ENCODE measurements at regions not wholly inside any gene's neighbourhood (a gene's known extent, or its start where the extent isn't known, plus 50 kb on each side); places are given as distances from the start of the nearest gene placed in this dataset.

- H3K4me3 ChIP-seq (ENCODE audit: low read length) = no peak overlapping the region
- H3K4me1 ChIP-seq (ENCODE audit: control insufficient read depth, insufficient read depth, low read length) = no peaks in the 10 kb centered on the region
- peaks cover 15% of the 10 kb centered on the region for H3K27me3 ChIP-seq (ENCODE audit: control insufficient read depth, insufficient read depth, low read length)
- H3K36me3 ChIP-seq (ENCODE audit: control insufficient read depth, insufficient read depth, low read length) = no peaks in the 10 kb centered on the region
- no peak overlapping the region for H3K9ac ChIP-seq (ENCODE audit: low read length)
- no peaks in the 10 kb centered on the region for H3K9me3 ChIP-seq (ENCODE audit: control insufficient read depth, low read length)
Measured at GRCh38 chr17:77566151-77566550, 392.4 kb upstream of the TNRC6C start.

GRCh38 chr17:77566566-77567138 is 391.9 kb upstream of the TNRC6C start:
- Histone ChIP-seq H3K9ac (ENCODE audit: low read length) (no peak overlapping the region), H3K27me3 (ENCODE audit: control insufficient read depth, insufficient read depth, low read length) (peaks cover 20% of the 10 kb centered on the region), H3K9me3 (ENCODE audit: control insufficient read depth, low read length) (no peaks in the 10 kb centered on the region), H3K4me1 (ENCODE audit: control insufficient read depth, insufficient read depth, low read length) (no peaks in the 10 kb centered on the region), H3K36me3 (ENCODE audit: control insufficient read depth, insufficient read depth, low read length) (no peaks in the 10 kb centered on the region), H3K4me3 (ENCODE audit: low read length) (no peak overlapping the region)

- Histone ChIP-seq H3K36me3 (ENCODE audit: control insufficient read depth, insufficient read depth, low read length) (no peaks in the 10 kb centered on the region), H3K4me1 (ENCODE audit: control insufficient read depth, insufficient read depth, low read length) (no peaks in the 10 kb centered on the region), H3K4me3 (ENCODE audit: low read length) (no peak overlapping the region), H3K9ac (ENCODE audit: low read length) (no peak overlapping the region), H3K27me3 (ENCODE audit: control insufficient read depth, insufficient read depth, low read length) (peaks cover 35% of the 10 kb centered on the region), H3K9me3 (ENCODE audit: control insufficient read depth, low read length) (no peaks in the 10 kb centered on the region)
Measured at GRCh38 chr17:77568540-77568939, 390.0 kb upstream of the TNRC6C start.

GRCh38 chr17:77569846-77570564 is 388.5 kb upstream of the TNRC6C start:
- Histone ChIP-seq H3K4me1 (ENCODE audit: control insufficient read depth, insufficient read depth, low read length) (no peaks in the 10 kb centered on the region), H3K27me3 (ENCODE audit: control insufficient read depth, insufficient read depth, low read length) (peaks cover 35% of the 10 kb centered on the region), H3K36me3 (ENCODE audit: control insufficient read depth, insufficient read depth, low read length) (no peaks in the 10 kb centered on the region), H3K9ac (ENCODE audit: low read length) (no peak overlapping the region), H3K4me3 (ENCODE audit: low read length) (no peak overlapping the region), H3K9me3 (ENCODE audit: control insufficient read depth, low read length) (no peaks in the 10 kb centered on the region)

GRCh38 chr17:77570565-77570898 is 388.0 kb upstream of the TNRC6C start:
- peaks cover 35% of the 10 kb centered on the region for H3K27me3 ChIP-seq (ENCODE audit: control insufficient read depth, insufficient read depth, low read length)

GRCh38 chr17:77571155-77571981 is 387.1 kb upstream of the TNRC6C start:
- H3K36me3 ChIP-seq (ENCODE audit: control insufficient read depth, insufficient read depth, low read length) = no peaks in the 10 kb centered on the region
- no peaks in the 10 kb centered on the region for H3K9me3 ChIP-seq (ENCODE audit: control insufficient read depth, low read length)
- no peak overlapping the region for H3K9ac ChIP-seq (ENCODE audit: low read length)
- no peaks in the 10 kb centered on the region for H3K4me1 ChIP-seq (ENCODE audit: control insufficient read depth, insufficient read depth, low read length)
- no peak overlapping the region for H3K4me3 ChIP-seq (ENCODE audit: low read length)
- peaks cover 35% of the 10 kb centered on the region for H3K27me3 ChIP-seq (ENCODE audit: control insufficient read depth, insufficient read depth, low read length)

More at GRCh38 chr17:77570565-77570898, 388.0 kb upstream of the TNRC6C start:
- no peak overlapping the region for H3K4me3 ChIP-seq (ENCODE audit: low read length)
- no peaks in the 10 kb centered on the region for H3K36me3 ChIP-seq (ENCODE audit: control insufficient read depth, insufficient read depth, low read length)
- no peaks in the 10 kb centered on the region for H3K4me1 ChIP-seq (ENCODE audit: control insufficient read depth, insufficient read depth, low read length)
- no peaks in the 10 kb centered on the region for H3K9me3 ChIP-seq (ENCODE audit: control insufficient read depth, low read length)
- no peak overlapping the region for H3K9ac ChIP-seq (ENCODE audit: low read length)

- Histone ChIP-seq H3K36me3 (ENCODE audit: control insufficient read depth, insufficient read depth, low read length) (no peaks in the 10 kb centered on the region), H3K9me3 (ENCODE audit: control insufficient read depth, low read length) (no peaks in the 10 kb centered on the region), H3K27me3 (ENCODE audit: control insufficient read depth, insufficient read depth, low read length) (peaks cover 35% of the 10 kb centered on the region), H3K4me1 (ENCODE audit: control insufficient read depth, insufficient read depth, low read length) (no peaks in the 10 kb centered on the region), H3K4me3 (ENCODE audit: low read length) (no peak overlapping the region), H3K9ac (ENCODE audit: low read length) (no peak overlapping the region)
Measured at GRCh38 chr17:77572065-77572601, 386.4 kb upstream of the TNRC6C start.

GRCh38 chr17:77572851-77573250 is 385.7 kb upstream of the TNRC6C start:
- Histone ChIP-seq H3K4me1 (ENCODE audit: control insufficient read depth, insufficient read depth, low read length) (no peaks in the 10 kb centered on the region), H3K27me3 (ENCODE audit: control insufficient read depth, insufficient read depth, low read length) (peaks cover 35% of the 10 kb centered on the region), H3K36me3 (ENCODE audit: control insufficient read depth, insufficient read depth, low read length) (no peaks in the 10 kb centered on the region), H3K4me3 (ENCODE audit: low read length) (no peak overlapping the region), H3K9me3 (ENCODE audit: control insufficient read depth, low read length) (no peaks in the 10 kb centered on the region), H3K9ac (ENCODE audit: low read length) (no peak overlapping the region)

GRCh38 chr17:77577491-77577890 is 381.0 kb upstream of the TNRC6C start:
- H3K27me3 ChIP-seq (ENCODE audit: control insufficient read depth, insufficient read depth, low read length) = peaks cover 6% of the 10 kb centered on the region
- H3K4me1 ChIP-seq (ENCODE audit: control insufficient read depth, insufficient read depth, low read length) = no peaks in the 10 kb centered on the region
- no peaks in the 10 kb centered on the region for H3K9me3 ChIP-seq (ENCODE audit: control insufficient read depth, low read length)
- H3K36me3 ChIP-seq (ENCODE audit: control insufficient read depth, insufficient read depth, low read length) = no peaks in the 10 kb centered on the region
- no peak overlapping the region for H3K9ac ChIP-seq (ENCODE audit: low read length)
- no peak overlapping the region for H3K4me3 ChIP-seq (ENCODE audit: low read length)

GRCh38 chr17:77579131-77579530 is 379.4 kb upstream of the TNRC6C start:
- Histone ChIP-seq H3K27me3 (ENCODE audit: control insufficient read depth, insufficient read depth, low read length) (no peaks in the 10 kb centered on the region), H3K9ac (ENCODE audit: low read length) (no peak overlapping the region), H3K4me3 (ENCODE audit: low read length) (no peak overlapping the region), H3K36me3 (ENCODE audit: control insufficient read depth, insufficient read depth, low read length) (no peaks in the 10 kb centered on the region), H3K9me3 (ENCODE audit: control insufficient read depth, low read length) (no peaks in the 10 kb centered on the region), H3K4me1 (ENCODE audit: control insufficient read depth, insufficient read depth, low read length) (no peaks in the 10 kb centered on the region)

GRCh38 chr17:77579682-77580081 is 378.8 kb upstream of the TNRC6C start:
- Histone ChIP-seq H3K4me1 (ENCODE audit: control insufficient read depth, insufficient read depth, low read length) (no peaks in the 10 kb centered on the region), H3K36me3 (ENCODE audit: control insufficient read depth, insufficient read depth, low read length) (no peaks in the 10 kb centered on the region), H3K9me3 (ENCODE audit: control insufficient read depth, low read length) (no peaks in the 10 kb centered on the region), H3K4me3 (ENCODE audit: low read length) (no peak overlapping the region), H3K27me3 (ENCODE audit: control insufficient read depth, insufficient read depth, low read length) (no peaks in the 10 kb centered on the region), H3K9ac (ENCODE audit: low read length) (no peak overlapping the region)
